ENCODE measurements at regions not wholly inside any gene's neighbourhood (a gene's known extent, or its start where the extent isn't known, plus 50 kb on each side); places are given as distances from the start of the nearest gene placed in this dataset.

DNA sequence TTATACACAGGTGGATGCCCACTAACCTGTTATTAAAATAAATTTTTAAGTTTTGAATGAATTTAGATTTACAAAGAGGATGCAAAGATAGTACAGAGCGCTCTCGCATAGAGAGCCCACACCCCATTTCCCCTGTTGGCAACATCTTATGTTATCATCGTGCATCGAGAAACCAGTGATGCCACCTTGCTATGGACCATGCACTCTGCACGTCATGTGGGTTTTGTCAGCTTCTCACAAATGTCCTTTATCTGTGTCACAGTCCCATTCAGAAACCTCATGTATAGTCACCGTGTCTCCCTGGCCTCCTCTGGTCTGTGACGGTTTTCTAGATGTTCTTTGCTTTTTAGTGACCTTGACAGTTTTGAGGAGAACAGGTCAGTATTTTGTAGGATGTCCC, 60.0 kb downstream of the ING1 start:
- no peak for FAIRE-seq

DNA sequence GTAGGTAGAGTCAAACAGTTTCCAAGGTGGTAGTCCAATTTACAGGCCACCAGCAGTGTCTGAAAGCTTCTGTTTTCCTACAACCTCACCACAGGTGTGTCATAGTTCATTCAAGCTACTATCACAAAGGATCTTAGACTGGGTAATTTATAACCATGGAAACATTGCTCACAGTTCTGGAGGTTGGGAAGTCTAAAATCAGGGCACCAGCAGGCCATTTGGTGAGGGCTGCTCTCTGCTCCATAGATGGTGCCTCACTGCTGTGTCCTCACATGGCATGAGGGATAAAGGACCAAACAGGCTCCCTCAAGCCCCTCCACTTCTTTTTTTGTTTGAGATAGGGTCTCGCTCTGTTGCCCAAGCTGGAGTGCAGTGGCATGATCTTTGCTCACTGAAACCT, 60.6 kb downstream of the ING1 start:
- no peak for FAIRE-seq

DNA sequence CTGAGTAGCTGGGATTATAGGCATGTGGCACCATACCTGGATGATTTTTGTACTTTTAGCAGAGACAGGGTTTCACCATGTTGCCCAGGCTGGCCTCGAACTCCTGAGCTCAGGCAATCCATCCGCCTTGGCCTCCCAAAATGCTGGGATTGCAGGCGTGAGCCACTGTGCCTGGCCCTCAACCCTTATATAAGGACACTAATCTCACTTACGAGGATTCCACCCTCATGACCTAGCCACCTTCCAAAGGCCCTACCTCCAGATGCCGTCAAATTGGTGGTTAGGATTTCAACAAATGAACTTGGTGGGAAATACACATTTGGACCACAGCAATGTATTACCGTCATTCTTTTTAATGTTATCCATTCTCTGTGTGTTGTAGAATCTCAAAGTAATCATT, 61.0 kb downstream of the ING1 start:
- no peak for FAIRE-seq

DNA sequence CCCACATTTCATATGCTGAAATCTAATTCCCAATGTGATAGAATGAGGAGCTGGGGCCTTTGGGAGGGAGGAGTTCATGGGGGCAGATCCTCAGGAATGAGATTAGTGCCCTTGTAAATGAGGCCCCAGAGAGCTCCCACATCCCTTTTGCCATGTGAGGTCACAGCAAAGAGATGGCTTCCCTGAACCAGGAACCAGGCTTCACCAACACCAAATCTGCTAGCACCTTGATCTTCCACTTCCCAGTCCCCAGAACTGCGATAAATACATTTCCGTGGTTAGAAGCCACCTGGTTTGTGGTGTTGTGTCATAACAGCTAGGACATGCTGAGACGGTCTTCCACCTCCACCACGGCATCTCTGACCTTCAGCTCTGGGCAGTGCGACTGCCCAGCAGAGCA, 62.1 kb downstream of the ING1 start:
- no peak for FAIRE-seq

DNA sequence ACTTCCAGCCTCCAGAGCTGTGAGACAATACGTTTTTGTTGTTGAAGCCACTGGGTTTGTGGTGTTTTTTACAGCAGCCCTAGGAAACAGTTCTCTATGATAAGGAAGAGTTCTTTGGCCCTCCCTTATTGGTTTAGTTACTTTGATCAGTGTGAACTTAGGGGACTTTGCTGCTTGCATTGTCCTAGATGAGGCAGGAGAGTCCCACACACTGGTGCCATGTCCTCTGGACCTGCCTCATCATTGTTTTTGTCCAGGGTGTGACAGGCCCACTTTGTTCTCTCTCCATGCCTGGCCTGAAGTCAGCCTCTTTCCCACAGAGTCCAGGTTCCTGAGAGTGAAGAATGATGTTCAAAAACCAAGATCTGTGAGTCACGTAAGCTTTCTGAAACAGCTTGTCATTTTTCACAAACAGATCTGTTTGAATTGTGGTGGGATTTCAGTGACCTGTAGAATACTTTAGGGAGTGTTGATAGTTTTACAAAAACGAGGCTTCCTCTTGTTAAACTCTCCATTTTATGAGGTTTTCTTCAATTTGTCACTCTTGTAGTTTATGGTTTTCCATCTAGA, 63.8 kb downstream of the ING1 start:
- FAIRE-seq: no peak

DNA sequence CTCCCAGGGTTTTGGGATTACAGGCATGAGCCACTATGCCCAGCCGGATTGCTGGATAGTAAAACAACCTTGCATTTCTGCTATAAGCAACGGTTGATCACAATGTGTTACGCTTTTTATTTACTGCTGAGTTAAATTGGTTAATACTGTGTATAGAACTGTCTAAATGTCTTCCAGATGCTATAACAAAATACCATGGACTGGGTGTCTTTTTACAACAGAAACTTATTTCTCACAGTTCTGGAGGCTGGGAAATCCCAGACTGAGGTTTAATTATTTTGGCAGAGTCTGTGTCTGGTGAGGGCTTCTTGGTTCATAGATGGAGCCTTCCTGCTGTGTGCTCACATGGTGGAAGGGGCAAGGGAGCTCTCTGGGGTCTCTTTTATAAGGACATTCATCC, 65.5 kb downstream of the ING1 start:
- no peak for FAIRE-seq

DNA sequence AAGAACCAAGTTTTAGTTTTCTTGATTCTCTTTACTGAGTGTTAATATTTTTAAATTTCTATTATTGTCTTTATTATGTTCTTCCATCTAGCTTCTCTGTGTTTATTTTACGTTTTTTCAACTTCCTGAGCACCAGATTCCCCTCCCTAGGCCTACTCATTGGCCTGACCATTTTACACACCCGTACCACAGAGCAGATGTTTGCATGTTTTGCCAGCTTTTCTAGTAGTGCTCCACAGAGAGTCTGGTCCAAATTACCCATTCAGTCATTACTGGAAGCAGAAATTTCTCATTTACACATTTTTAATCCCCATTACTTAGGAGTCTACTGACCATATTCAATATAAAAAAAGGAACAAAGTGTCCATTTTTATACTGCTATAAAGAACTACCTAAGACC, 66.9 kb downstream of the ING1 start:
- no peak for FAIRE-seq

DNA sequence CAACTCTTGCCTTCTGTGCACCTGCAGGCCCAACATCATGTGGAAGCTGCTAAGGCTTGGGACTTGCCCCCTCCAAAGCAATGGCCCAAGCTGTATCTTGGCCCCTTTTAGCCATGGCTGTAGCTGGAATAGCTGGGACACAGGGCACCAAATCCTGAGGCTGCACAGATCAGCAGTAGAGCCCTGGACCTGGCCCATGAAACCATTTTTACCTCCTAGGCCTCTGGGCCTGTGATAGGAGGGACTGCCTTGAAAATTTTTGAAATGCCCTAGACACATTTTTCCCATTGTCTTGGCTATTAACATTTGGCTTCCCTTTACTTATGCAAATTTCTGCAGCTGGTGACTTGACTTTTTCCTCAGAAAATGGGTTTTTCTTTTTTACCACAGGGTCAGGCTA, 68.7 kb downstream of the ING1 start:
- FAIRE-seq: no peak

DNA sequence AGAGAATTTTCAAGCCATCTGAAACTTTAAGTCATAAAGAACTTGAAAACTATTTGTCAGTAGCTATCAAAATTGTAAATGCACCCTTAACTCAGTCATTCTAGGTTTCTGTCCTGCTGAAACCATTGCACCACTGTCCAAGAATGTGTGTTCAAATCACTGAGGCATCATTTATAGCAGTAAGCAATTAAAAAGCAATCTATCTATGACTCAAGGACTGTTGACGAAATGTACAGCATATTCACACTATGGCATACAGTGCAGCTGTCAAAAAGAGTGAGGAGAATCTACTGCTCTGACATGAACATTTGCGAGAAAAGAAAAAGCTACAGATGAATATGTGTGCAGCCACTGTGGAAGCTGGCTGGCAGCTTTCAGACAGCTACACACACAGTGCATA, 71.2 kb downstream of the ING1 start:
- FAIRE-seq: no peak

DNA sequence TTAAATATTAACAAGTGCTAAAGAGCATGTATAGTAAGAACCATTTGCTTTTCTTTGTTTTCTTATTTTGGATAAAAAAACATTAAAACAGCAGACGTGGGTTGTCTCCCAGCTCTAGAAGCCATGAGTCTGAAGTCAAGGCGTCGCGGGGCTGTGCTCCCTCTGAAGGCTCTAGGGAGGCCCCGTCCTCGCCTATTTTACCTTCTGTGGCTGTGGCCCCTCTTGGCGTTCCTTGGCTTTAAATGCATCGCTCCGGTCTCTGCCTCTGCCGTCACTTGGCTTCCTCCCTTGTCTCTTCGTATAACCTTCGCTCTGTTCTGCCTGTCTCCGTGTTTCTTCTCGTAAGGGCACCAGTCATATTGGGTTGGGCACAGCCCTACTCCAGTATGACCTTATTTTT, 75.3 kb downstream of the ING1 start:
- no peak for FAIRE-seq

DNA sequence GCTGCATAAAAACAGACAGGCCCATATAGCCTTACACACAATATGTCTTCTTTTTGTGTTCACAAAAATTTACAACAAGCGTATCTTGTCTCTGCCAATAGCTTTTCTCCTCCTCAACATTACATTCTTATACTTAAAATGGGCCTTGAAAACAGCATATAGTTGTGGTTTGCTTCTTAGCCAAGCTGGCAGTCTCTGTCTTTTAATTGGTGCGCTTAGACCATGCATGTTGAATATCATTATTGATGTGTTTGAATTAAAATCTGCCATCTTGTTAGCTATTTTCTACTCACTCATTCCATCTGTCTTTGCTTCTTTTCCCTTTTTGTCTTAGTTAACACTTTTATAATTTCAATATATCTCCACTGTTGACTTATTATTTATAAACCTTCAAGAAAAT, 76.4 kb downstream of the ING1 start:
- no peak for FAIRE-seq

DNA sequence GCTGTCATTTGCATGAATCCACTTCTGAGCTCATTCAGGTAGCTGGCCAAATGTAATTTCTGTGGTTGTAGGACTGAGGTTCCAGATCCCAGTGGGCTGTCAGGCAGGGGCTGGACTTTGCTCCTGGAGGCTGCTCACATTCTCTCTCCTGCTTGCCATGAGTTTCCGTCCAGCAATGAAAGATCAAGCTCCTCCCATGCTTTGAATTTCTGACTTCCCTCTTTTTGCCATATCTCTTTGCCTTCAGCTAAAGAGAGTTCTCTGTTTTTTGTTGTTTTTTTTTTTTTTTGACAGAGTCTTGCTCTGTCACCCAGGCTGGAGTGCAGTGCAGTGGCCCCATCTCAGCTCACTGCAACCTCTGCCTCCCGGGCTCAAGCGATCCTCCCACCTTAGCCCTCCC, 76.9 kb downstream of the ING1 start:
- no peak for FAIRE-seq

DNA sequence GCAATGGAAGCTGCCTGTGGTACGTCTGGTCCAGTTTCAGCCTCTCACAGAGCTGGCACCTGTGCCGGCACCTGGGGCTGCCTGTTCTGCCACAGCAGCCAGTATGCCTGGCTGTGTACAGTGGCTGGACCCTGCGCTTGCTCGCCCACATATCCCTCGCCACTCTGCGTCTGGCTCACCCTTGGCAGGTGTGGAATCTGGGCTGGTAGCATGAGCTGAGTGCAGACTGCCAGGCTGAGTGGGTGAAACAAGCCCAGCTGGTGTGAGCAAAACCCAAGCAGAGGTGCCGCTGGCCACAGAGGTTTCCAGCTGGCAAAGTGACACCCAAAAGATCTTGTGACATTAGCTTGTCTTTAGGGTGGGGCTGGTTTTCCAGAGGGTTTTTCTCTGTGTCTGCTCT, 80.7 kb downstream of the ING1 start:
- no peak for FAIRE-seq

DNA sequence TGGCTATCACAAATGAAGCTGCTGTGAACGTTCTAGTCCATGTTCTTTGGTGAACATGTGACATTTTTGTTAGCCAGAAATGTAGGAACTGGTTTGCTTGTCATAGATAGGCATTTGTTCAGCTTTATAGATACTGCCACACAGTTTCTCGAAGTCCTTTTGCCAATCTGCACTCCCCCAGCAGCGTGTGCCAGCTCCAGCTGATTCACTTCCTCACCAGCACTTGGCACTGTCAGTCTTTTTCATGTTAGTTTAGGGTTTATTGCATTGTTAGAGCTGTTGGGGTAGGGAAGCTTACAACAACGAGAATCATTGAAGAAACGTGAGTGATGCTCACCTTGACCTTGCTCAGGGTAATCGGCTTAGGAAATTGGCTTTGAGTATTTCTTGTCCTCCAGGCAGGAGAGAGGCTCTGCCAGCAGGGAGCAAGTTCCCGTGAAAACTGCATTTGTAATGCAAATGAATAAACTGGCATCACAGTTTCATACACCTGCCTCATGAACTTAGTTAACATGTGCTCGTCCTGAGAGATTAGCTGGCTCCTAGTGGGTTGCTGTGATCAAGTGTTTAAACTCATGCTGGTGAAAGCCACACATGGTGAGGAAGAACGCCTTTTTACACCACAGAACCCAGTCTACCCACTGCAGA, 83.9 kb downstream of the ING1 start:
- FAIRE-seq: no peak

DNA sequence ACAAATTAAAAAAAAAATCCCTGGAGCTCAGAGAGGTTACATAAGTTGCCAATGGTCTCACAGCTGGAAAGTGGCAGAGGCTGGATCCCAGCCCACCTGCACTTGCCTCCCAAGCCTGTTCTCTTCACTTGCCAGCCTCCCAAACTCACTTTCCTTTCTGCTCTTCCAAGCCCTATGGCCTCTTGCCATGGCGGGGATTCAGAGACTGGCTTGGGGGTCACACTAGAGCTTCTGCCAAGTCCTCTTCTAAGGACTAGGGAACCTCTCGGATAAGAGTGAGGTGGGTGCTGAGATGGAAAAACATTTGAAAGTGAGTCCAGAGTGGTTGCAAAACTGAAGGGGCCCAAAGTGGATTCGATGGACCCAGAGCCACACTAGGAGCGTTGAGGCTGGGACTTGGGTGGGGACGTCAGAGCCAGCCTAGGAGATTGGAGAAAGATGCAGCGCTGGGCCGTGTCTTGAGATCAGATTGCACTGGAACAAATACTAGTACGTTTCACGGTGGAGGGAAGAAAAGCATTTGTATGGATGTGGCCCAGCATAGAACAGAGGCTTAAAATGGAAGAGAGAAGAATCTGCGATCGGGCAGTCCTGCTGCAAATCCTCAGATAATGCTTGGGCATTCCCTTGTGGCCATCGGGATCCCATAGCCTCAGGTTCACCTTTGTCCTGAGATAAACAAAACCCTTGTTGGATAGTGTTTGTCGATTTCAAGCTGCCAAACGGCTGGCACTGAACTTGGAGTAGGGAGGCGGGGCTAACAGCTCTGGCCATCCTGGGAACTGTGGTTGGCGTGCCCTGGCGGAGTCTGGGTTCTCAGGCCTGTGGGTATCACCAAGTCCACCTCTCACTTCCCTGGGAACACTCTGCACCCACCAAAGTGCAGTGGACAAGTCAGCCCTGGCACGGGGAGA, 84.8 kb downstream of the ING1 start:
- no peak for FAIRE-seq

DNA sequence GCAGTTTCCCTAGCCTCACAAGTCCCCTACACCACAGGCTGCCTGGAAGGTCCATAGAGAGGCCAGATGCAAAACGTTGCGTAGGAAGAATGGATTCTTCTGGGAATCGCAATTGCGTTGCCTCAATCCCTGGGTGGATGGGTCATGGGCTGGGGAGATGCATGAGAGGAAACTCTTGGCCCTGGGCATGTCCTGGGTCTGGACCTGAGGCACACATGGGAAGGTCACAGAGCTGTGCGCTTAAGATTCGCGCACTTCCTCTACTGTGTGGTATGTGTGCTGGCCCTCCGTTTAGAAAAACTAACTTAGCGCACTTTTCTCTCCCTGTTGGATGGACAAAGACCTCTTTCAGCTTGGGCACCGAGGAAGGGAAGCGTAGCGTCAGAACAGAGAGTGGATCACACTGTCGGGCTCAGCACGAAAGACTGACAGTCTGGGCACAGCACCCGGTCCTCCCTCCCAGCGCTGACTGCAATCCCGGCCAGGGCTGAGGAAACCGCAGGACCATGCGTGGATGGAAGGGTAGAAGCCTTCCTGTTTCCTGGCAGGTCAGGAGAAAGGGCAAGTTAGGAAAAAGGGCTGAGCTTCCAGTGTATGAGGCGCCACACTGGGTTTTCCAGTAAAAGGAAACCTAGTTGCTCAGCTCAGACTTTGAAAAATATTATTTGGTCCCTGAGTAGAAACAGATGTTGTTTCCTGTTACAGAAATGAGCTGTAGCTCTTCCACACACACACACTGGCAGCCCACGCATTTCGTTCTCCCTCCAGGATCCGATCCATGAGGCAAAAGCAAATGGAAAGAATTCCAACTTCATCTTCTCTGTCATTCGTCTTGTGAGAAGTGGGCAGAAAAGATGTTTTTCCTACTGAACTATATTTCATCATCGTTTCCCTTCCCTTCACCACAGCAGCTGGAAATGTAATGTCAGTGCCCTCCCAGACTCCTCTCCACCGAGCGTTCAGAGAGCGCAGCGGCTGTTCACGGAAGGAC, 86.0 kb downstream of the ING1 start:
- FAIRE-seq: no peak

DNA sequence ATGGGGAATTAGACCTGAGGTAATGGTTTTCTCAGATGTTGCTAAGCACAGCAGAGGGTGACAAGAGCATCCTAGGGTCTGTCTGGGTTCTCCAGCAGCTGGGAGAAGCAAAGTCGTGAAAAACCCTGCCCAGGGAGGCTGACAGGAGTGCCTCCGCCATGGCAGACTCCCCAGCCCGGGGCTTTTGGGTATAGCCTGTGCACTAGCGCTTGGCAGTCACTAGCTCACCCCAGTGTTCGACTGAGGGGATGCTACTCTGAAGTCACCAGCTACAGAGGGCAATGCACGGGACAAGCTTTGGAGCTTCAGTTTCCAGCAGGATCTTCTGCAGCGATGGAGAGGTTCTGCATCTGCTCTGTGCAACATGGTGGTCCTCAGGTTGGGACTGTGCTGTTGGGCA, 87.5 kb downstream of the ING1 start:
- FAIRE-seq: no peak

DNA sequence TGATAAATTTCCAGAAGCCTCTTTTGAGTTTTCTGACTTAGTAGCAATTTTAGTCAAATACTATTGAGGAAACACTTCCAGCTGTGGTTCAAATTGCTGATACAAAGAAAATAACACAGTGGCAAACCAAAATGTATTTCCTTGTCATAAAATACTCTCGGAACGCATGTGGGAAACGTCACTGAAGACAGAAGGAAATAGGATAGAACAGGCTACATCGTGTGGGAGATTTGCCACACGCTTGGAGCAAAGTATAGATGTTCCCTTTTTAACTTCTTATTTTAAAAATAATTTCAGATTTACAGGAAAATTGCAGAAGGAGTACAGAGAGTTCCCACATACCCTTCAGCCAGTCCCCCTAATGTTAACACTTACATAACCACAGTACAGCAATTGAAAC, 88.8 kb downstream of the ING1 start:
- no peak for FAIRE-seq

DNA sequence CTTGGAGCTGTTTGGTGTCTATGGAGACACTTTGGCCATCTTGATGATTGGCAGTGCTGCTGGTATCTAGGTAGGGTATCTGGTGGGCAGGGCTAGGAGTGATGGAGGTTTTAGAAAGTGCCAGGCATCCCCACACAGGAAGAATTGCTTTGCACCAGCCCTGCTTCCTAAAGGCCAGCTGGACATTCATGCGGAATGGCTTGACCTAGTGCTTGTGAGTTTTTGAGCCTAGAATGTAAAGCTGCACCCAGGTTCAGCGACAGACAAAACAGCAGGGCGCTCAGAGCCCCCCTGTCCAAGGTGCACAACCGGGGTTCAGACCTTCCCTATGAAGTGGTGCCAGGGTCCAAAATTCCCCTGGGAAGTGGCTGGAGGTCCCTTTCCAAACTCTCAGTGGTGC, 93.1 kb downstream of the ING1 start:
- no peak for FAIRE-seq

DNA sequence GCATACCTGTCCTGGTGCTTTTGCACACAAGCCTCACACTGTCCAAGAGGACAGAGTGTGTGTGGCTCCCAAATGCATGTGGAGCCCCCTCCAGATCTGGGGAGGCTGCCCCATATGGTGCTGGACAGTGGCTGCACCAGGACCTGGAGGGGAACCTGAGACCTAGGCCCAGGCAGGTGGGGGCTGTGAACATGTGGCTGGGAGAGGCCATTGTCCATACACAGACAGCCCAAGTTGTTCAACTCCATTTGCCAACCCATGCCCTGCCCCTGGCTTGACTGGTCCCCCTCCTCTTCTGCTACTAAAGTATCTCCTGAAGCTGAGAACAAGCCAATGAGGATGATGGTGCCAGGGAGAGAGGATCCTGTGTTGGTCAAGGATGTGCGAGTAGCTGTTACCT, 94.0 kb downstream of the ING1 start:
- FAIRE-seq: no peak

DNA sequence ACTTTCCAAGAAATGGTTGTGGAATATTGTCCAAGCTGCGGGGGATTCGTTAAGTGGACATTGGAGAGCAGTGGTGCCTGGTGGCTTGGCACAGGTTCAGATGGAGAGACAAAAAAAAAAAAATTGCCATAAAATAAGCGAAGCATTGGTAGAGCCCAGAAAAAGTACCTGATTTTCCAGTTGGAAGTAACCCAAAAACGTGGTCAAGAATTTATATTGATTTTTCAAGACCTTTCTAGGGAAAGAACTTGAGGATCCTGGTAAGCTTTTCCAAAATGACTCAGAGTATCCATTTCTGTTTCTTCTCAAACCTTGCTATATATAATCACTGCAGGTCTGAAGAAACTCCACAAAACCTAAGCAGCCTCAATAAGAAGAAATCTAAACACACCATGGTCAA, 94.6 kb downstream of the ING1 start:
- no peak for FAIRE-seq

DNA sequence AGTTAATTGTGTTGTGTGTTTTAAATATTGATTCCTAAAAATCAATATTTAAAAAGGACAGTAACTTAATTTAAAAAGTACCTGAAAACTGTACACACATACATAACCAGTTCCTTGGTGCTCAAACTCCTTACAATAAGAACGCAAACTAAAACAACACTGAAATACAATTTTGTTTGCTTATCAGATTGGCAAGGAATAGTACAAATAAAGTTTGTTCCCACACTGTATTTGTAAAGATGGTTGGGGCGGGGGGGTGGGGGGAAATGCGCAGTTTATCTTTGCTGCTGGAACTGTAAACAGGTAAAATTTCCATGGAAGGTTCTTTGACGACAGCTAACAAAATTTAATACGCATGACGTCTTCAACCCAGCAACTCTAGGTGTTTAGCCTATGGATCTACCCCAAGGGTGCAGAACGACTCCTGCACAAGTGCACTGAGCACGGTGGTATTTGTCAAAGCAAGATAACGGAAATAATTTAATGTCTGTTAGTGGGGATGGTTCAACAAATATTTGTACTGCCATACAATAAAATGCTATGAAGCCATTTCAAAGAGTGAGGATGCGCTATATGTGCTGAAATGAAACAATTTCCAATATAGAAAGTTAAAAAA, 96.5 kb downstream of the ING1 start:
- no peak for FAIRE-seq
